GM04504 (cell line): ENCODE measurements at regions not wholly inside any gene's neighbourhood (a gene's known extent, or its start where the extent isn't known, plus 50 kb on each side); places are given as distances from the start of the nearest gene placed in this dataset.

Source experiments
- DNase-seq: peaks from one replicate; pipeline ENCODE4 v3.0.0-alpha.2; 2012; ENCODE audit warnings: low read depth

- DNase-seq, result no peak
Observed at GRCh38 chr16:87252269-87252970, 64.8 kb downstream of the C16orf95 start.
